ENCODE measurements at regions not wholly inside any gene's neighbourhood (a gene's known extent, or its start where the extent isn't known, plus 50 kb on each side); places are given as distances from the start of the nearest gene placed in this dataset.

DNA sequence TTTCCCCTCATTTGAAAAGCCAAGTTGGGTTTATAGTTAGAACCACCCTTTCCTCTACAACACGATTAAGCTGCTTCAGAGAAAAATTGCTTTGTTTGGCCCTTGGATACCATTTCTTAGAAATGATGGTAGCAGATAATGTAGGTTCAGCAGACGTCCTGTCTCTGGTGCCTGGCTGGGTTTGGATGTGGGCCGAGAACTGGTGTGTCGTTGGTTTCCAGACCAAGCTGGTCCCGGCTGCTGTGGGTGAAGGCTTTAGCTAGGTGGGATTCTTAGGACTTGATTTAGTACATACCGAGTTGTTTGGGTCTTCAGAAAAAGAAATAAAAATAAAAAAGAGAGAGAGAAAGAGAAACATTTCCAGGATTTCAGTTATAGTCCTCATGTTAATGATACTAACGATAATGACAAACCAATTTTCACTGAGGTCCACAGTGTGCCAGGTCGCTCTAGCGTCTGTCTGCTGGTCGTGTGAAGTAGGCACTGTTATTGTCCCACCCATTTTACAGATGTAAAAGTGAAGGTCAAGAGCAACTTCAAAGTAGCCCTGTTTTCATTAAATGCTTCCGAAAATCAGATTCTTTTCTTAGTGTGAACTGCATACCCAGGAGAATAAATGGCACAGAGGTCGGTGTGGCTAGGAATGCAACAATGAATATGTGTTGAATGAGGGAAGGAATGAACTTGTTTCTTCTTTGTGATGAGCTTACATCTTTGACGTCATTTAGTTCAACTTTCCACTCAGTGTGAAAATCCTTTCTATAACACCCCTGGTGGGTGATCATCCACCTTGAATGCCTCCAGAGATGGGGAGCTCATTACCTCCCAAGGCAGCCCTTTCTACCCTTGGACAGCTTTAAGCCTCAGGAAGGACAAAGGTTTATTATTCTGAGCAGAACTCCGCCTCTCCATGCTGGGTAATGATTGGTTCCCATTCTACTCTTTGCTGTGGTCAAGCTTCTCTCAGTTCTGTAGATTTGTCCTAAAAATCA is 115.9 kb downstream of the INHBB start:
- no peak for DNase-seq

DNA sequence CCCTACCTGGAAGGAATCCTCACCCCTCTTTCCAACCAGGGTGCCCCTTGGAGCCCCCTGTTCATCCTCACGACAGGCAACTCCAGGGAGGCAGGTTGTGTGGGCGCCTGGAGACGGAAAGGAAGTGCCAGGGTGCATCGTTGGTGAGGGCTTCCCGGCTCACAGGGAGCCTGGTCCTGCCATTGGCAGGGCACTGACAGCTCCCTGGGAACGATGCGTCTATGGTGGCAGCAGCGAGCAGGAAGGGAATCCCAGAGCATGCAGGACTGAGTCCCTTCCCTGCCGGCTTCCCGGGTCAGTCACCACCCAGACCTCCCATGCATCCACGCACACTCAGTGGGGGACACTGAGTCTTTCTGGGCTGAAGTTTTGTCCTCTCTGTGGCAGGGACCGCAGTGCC is 117.6 kb downstream of the INHBB start:
- no peak for DNase-seq

GRCh38 chr2:120463996-120464395 is 118.1 kb downstream of the INHBB start:
- DNase-seq, result no peak

DNA sequence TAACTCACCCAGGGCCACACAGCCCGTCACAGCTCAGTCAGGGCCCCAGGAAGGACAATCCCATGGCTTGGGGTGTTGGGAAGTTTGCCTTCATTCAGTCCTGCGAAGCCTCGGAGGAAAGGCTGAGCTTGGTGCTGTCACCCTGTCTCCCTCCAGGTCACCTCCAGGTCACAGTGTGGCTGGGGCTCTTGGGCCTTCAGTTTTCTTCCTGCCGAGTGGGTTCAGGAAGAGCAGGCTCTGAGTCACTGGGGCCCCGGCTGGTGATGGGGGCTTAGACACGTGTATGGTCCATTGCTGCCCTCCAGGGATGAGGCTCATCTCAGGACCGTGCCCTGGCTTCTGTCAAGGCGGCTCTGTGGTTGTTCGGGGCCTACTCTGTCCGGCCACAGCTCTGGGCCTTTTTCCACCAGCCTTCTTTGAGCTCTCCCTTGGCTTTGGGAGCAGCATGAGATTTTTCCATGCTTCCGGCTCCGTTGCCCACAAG is 118.6 kb downstream of the INHBB start:
- no peak for DNase-seq

DNA sequence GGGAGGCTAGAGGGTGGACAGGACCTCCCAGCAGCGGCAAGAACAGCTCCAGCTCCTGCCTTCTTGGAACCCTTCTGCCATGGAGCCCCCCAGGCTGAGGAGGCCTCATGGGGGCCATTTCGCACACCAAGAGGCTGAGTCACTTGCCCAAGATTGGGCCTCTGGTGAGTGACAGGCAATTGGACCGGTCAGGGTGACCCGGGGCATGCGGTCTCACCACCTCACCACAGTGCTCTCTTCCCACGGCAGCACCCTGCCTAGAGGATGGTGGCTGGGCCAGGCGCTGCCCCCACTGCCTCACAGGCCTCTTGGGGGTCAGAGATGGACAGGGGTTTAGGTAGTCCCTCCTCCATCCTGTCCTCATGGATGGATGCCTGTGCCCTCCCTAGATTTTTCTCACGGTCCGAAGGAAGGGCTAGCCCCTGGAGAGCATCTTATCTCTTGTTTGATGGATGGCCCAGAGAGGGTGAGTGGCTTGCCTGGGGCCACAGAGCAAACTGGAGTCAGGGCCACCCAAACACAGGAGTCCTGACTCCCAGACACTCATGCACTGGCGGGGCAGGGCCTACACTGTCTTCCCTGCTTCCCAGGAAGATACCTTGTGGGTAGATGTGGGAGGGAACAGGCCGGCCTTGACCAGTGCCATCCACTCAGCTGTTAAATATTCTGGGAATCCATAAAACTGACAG is 119.2 kb downstream of the INHBB start:
- DNase-seq, result no peak

DNA sequence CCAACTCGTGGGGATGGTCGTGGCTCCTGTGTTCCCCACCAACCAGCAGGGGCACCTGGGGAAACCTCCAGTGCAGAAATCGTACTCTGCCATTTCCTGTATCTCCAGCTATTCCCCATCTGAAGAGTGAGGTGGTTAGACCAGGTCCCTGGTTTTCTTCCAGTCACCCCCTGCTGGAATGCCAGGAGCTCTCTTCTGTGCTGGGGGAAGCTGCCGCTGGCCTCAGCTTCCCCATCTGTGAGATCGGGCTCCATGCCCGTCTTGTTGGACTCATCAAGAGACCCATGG is 119.7 kb downstream of the INHBB start:
- DNase-seq, result no peak

DNA sequence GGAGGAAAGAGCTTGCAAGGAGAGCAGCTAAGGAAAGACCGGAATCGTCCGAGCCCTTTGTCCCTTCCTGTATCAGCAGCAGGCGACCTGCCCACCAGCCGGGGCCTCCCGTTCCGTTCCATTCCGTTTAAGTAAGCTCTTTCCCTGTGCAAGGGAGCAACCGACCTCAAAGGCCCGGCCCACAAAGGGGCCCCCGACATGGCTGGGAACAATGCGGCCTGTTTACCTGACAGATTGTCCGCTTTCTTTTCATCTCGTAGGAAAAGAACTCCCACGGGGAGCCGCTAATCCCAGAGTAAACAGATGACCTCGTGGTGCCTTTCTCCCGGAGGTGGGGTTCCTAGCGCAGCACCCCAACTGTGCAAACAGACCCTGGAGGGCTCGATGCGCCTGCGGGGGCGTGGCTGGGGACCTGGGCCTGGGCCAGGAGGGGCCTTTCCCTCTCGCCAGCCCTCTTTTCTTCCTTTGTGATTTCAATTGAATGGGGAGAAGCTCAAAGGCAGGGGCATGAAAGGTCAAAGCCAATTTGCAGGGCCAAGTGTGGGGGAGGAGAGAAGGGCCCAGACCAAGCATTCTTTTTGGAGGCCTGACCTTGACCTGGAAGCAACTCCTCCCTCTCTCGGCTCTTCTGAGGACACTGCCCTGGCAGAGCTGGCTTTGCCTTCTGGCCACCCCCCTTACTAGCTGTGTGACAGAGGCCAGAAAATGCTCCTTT is 120.2 kb downstream of the INHBB start:
- DNase-seq, result no peak

- no peak for DNase-seq
Measured at GRCh38 chr2:120466704-120467054, 120.7 kb downstream of the INHBB start.

DNA sequence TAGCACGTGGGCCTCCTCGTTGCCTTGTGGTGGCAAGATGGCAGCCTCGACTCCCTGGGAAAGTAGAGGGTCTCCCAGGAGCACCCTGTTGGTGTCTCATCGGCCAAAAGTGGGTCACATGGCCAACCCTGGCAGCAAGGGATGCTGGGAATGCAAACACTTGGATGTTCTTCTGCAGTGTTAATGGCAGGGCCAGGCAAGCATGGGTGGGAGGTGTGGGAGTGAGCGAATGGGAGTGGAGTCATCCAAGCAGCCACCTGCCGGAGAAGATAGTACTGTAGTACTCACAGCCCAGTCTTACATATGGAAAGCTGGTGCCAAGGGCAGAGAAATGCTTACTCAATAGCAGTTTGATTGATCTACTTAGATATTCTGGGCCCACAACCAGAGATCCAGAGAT is 122.2 kb downstream of the INHBB start:
- no peak for DNase-seq

- DNase-seq, result no peak
Measured at GRCh38 chr2:120469426-120469825, 123.5 kb downstream of the INHBB start.

DNA sequence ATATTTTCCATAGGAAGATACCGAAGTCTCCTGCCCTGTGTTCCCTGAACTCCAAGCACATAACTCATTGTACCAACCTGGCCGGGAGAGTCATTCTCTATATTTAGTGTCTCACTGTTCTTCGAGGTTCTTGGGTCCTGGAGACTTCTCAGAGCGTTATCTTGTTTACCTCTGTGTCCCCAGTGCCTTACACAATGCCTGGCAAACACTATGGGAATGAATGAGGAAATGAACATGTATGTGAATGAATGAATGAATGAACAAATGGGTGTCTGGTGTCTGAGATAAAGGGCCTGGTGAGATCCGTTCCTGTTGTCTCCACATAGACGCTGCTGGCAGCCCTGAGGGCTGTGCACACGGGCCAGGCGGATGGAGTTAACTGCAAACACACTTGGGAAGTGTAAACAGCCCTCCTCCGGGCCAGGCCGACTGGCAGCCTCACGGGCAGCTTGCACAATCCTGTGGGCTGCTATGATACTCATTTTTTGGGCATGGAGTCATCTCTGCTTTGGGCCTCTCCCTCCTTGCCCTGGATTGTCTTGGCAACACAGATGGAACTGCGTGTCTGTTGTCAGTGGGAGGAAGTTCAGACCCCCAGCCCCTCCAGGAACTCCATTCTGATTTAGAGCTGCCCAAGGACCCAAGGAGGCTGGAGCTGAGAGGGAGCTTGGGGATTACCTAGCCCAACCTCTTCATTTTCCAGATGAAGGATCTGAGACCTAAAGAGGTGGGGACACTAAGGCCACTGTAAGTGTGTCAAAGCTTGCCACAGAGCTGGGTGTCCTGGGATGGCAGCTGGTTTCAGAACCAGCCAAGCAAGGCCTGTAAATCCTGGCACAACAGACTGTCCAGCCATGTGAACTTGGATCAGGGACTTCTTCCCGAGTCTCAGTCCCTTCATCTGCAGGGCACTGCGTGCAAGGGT is 124.4 kb downstream of the INHBB start:
- no peak for DNase-seq

- no peak for DNase-seq
Measured at GRCh38 chr2:120471166-120471565, 125.2 kb downstream of the INHBB start.

DNA sequence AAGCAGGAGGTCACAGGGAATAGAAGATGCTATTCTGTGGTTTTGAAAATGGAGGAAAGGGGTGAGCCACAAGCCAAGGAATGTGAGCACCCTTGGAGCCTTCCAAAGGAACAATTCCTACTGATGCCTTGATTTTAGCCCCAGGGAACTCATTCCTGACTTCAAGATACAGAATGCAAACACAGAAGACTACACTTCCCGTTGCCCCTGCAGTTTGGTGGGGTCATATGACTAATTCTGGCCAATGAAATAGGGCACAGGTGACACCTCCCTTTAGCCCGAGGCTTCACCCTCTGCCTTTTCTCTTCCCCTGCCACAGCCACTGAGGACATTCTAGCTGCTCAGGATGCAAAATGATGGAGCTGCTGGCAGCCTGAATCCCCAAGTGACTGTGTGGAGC is 126.1 kb downstream of the INHBB start:
- no peak for DNase-seq

DNA sequence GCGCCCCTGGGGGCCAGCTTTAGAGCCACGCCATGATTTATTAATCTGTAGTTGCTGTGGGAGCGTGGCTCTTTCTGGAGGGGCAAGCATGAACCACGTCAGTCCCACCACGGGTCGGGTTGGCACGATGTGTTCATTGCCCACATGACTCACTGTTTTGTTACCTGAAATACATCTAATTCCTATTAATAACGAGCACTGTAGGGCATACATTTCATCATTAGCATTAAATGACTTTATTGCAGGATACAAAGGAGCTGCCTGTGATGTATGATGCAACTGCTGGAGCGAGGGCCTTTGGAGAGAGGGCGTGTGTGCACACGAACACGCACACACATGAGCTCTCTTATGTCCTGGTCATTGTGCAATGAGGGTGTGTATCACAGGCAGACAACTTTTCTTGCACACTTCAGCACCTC is 127.0 kb downstream of the INHBB start:
- DNase-seq, result no peak

GRCh38 chr2:120473522-120474271 is 127.8 kb downstream of the INHBB start:
- DNase-seq, result no peak

DNA sequence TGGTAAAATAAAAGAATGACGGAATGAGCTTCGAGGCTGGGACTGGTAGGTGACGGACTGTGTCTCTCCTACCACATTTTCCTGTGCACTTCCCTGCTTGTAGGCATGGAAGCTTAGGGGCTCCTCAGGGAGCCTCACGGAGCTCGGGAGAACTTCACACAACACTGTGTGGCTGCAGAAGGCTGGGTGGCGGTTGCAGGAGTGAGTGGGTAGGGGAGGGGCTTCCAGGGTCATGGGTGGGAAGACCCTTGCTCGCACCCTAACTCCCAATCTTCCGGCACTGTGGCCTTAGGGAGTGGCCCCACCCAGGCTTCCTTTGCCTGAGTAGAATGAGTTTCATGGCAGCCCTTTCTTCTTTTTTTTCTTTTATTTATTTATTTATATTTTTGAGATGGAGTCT is 128.6 kb downstream of the INHBB start:
- DNase-seq, result no peak

GRCh38 chr2:120476141-120476540 is 130.2 kb downstream of the INHBB start:
- DNase-seq, result no peak

GRCh38 chr2:120477198-120477597 is 131.3 kb downstream of the INHBB start:
- no peak for DNase-seq

GRCh38 chr2:120477831-120478481 is 132.0 kb downstream of the INHBB start:
- DNase-seq, result no peak

GRCh38 chr2:120480346-120480902 is 134.5 kb downstream of the INHBB start:
- no peak for DNase-seq

DNA sequence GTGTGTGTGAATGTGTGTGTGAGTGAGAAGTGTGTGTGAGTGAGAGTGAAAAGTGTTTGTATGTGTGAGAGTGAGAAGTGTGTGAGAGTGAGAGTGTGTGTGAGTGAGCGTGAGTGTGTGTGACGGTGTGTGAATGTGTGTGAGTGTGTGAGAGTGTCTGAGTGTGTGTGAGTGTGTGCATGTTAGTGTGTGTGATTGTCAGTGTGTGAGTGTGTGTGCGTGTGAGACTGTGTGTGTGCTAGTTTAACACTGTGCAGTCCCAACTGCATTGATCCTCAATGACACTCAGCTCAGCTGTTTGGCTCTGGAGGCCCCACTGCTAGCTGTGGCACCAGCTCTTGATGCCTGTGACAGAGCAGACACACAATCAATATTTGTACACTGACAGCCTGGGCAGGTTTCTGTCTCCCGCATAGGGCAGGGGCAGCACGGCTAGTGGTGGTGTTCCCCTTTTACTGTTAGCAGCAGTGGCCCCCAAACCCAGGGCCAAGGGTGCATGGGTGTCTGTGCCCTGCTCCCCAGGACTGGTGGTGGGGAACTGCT is 135.0 kb downstream of the INHBB start:
- no peak for DNase-seq
